Karpas-422 (cell line): ENCODE measurements at regions not wholly inside any gene's neighbourhood (a gene's known extent, or its start where the extent isn't known, plus 50 kb on each side); places are given as distances from the start of the nearest gene placed in this dataset.

Source experiments
- DNase-seq: peaks from one replicate; pipeline ENCODE4 v3.0.0-alpha.2; 2015
- H2AFZ ChIP-seq: fragments of 200-600 bp; sonication (generic); 2 replicates; pipeline ENCODE4 v1.6.1; 2014; ENCODE audit warnings: antibody characterized with exemption, low read length, mixed read lengths
- H3K27ac ChIP-seq: fragments of 200-600 bp; sonication (generic); 2 replicates; pipeline ENCODE4 v1.5.1; 2014; ENCODE audit warnings: mild to moderate bottlenecking, low read length, moderate library complexity
- H3K27me3 ChIP-seq: fragments of 200-600 bp; sonication (generic); 2 replicates; pipeline ENCODE4 v1.6.1; 2014; ENCODE audit warnings: low read length, mixed read lengths
- H3K36me3 ChIP-seq: fragments of 200-600 bp; sonication (generic); 2 replicates; pipeline ENCODE4 v1.6.1; 2014; ENCODE audit warnings: low read length, mixed read lengths; ENCODE audit not compliant: insufficient read depth
- H3K4me1 ChIP-seq: fragments of 200-600 bp; sonication (generic); 2 replicates; pipeline ENCODE4 v1.6.1; 2014; ENCODE audit warnings: mild to moderate bottlenecking, low read length, mixed read lengths
- H3K4me2 ChIP-seq: fragments of 200-600 bp; sonication (generic); 2 replicates; pipeline ENCODE4 v1.6.1; 2014; ENCODE audit warnings: low read length, low read depth, mild to moderate bottlenecking; ENCODE audit not compliant: poor library complexity, severe bottlenecking
- H3K4me3 ChIP-seq: fragments of 200-600 bp; sonication (generic); 2 replicates; pipeline ENCODE4 v1.5.1; 2014; ENCODE audit warnings: mild to moderate bottlenecking, antibody characterized with exemption, low read length, mixed read lengths
- H3K79me2 ChIP-seq: fragments of 200-600 bp; sonication (generic); 2 replicates; pipeline ENCODE4 v1.6.1; 2014; ENCODE audit warnings: mild to moderate bottlenecking, low read length, mixed read lengths
- H3K9ac ChIP-seq: fragments of 200-600 bp; sonication (generic); 2 replicates; pipeline ENCODE4 v1.6.0; 2014; ENCODE audit warnings: low read length
- H3K9me2 ChIP-seq: fragments of 200-600 bp; sonication (generic), shearing (Covaris generic); replicated peaks from 2 replicates; pipeline ENCODE4 v1.6.0; 2014; ENCODE audit warnings: mild to moderate bottlenecking, low read length, moderate library complexity; ENCODE audit not compliant: insufficient read depth
- H3K9me3 ChIP-seq: fragments of 300-700, 200-600 bp; sonication (generic); 2 replicates; pipeline ENCODE4 v1.6.1; 2014; ENCODE audit warnings: low read length, mixed read lengths
- H4K20me1 ChIP-seq: fragments of 200-600 bp; sonication (generic); 2 replicates; pipeline ENCODE4 v1.6.1; 2014; ENCODE audit warnings: mild to moderate bottlenecking, antibody characterized with exemption, low read length, low read depth; ENCODE audit not compliant: insufficient read depth

GRCh38 chr5:93186076-93186682 is 394.8 kb downstream of the NR2F1-AS1 start:
- DNase-seq, result no peak
- no peaks in the 10 kb centered on the region for H3K4me1 ChIP-seq
- no peak overlapping the region for H3K27ac ChIP-seq
- H3K79me2 ChIP-seq, result no peaks in the 10 kb centered on the region
- no peaks in the 10 kb centered on the region for H4K20me1 ChIP-seq
- no peak overlapping the region for H3K4me2 ChIP-seq
- no peaks in the 10 kb centered on the region for H3K36me3 ChIP-seq
- H3K9ac ChIP-seq, result no peak overlapping the region
- H2AFZ ChIP-seq, result no peak overlapping the region
- no peaks in the 10 kb centered on the region for H3K9me3 ChIP-seq
- H3K9me2 ChIP-seq, result no peaks in the 10 kb centered on the region
- no peaks in the 10 kb centered on the region for H3K27me3 ChIP-seq
- H3K4me3 ChIP-seq, result no peak overlapping the region

GRCh38 chr5:93184041-93184440 is 397.0 kb downstream of the NR2F1-AS1 start:
- Histone ChIP-seq H2AFZ (no peak overlapping the region), H3K9ac (no peak overlapping the region), H3K9me2 (no peaks in the 10 kb centered on the region), H3K4me1 (no peaks in the 10 kb centered on the region), H3K79me2 (no peaks in the 10 kb centered on the region), H3K4me2 (no peak overlapping the region), H3K27me3 (no peaks in the 10 kb centered on the region), H3K9me3 (no peaks in the 10 kb centered on the region), H3K4me3 (no peak overlapping the region), H4K20me1 (no peaks in the 10 kb centered on the region), H3K36me3 (no peaks in the 10 kb centered on the region), H3K27ac (no peak overlapping the region)
- no peak for DNase-seq

GRCh38 chr5:93179466-93179865 is 401.6 kb downstream of the NR2F1-AS1 start:
- Histone ChIP-seq H2AFZ (no peak overlapping the region), H3K4me1 (no peaks in the 10 kb centered on the region), H3K27me3 (no peaks in the 10 kb centered on the region), H3K36me3 (no peaks in the 10 kb centered on the region), H3K4me3 (no peak overlapping the region), H3K9me3 (no peaks in the 10 kb centered on the region; the same call in 1 of the 2 replicates), H3K79me2 (no peaks in the 10 kb centered on the region), H3K9me2 (no peaks in the 10 kb centered on the region), H3K9ac (no peak overlapping the region), H3K27ac (no peak overlapping the region), H3K4me2 (no peak overlapping the region), H4K20me1 (no peaks in the 10 kb centered on the region)
- no peak for DNase-seq

- Histone ChIP-seq H3K4me2 (no peak overlapping the region), H3K36me3 (no peaks in the 10 kb centered on the region), H4K20me1 (no peaks in the 10 kb centered on the region), H3K4me1 (no peaks in the 10 kb centered on the region), H3K9me3 (no peaks in the 10 kb centered on the region; the same call in 1 of the 2 replicates), H3K27me3 (no peaks in the 10 kb centered on the region), H3K9me2 (no peaks in the 10 kb centered on the region), H2AFZ (no peak overlapping the region), H3K79me2 (no peaks in the 10 kb centered on the region), H3K9ac (no peak overlapping the region), H3K4me3 (no peak overlapping the region), H3K27ac (no peak overlapping the region)
- no peak for DNase-seq
These were observed 406.1 kb downstream of the NR2F1-AS1 start for GRCh38 chr5:93174930-93175329.

- Histone ChIP-seq H3K9ac (no peak overlapping the region), H3K9me2 (no peaks in the 10 kb centered on the region), H3K27me3 (no peaks in the 10 kb centered on the region), H4K20me1 (no peaks in the 10 kb centered on the region), H3K4me1 (no peaks in the 10 kb centered on the region), H3K9me3 (peaks cover 3% of the 10 kb centered on the region; the same call in 1 of the 2 replicates), H3K36me3 (no peaks in the 10 kb centered on the region), H3K79me2 (no peaks in the 10 kb centered on the region), H3K4me3 (no peak overlapping the region), H3K4me2 (no peak overlapping the region), H2AFZ (no peak overlapping the region), H3K27ac (no peak overlapping the region)
- no peak for DNase-seq
These were observed 415.5 kb downstream of the NR2F1-AS1 start for GRCh38 chr5:93165559-93165958.

GRCh38 chr5:93164690-93165089 is 416.3 kb downstream of the NR2F1-AS1 start:
- Histone ChIP-seq H3K27ac (no peak overlapping the region), H3K79me2 (no peaks in the 10 kb centered on the region), H2AFZ (no peak overlapping the region), H3K27me3 (no peaks in the 10 kb centered on the region), H3K9me2 (no peaks in the 10 kb centered on the region), H3K36me3 (no peaks in the 10 kb centered on the region), H3K4me1 (no peaks in the 10 kb centered on the region), H3K4me2 (no peak overlapping the region), H3K9me3 (peaks cover 3% of the 10 kb centered on the region; the same call in 1 of the 2 replicates), H4K20me1 (no peaks in the 10 kb centered on the region), H3K4me3 (no peak overlapping the region), H3K9ac (no peak overlapping the region)
- no peak for DNase-seq

- Histone ChIP-seq H3K27ac (no peak overlapping the region), H3K36me3 (no peaks in the 10 kb centered on the region), H3K9me2 (no peaks in the 10 kb centered on the region), H3K4me1 (no peaks in the 10 kb centered on the region), H3K9ac (no peak overlapping the region), H3K4me3 (no peak overlapping the region), H4K20me1 (no peaks in the 10 kb centered on the region), H3K9me3 (peaks cover 3% of the 10 kb centered on the region; the same call in 1 of the 2 replicates), H3K27me3 (no peaks in the 10 kb centered on the region), H2AFZ (no peak overlapping the region), H3K79me2 (no peaks in the 10 kb centered on the region), H3K4me2 (no peak overlapping the region)
- DNase-seq, result no peak
These were observed 417.9 kb downstream of the NR2F1-AS1 start for GRCh38 chr5:93163010-93163663.

- Histone ChIP-seq H3K9ac (no peak overlapping the region), H3K4me1 (no peaks in the 10 kb centered on the region), H3K27ac (no peak overlapping the region), H3K4me3 (no peak overlapping the region), H2AFZ (no peak overlapping the region), H4K20me1 (no peaks in the 10 kb centered on the region), H3K27me3 (no peaks in the 10 kb centered on the region), H3K4me2 (no peak overlapping the region), H3K9me3 (peaks cover 3% of the 10 kb centered on the region; the same call in 1 of the 2 replicates), H3K9me2 (no peaks in the 10 kb centered on the region), H3K79me2 (no peaks in the 10 kb centered on the region), H3K36me3 (no peaks in the 10 kb centered on the region)
- DNase-seq, result no peak
These were observed 419.1 kb downstream of the NR2F1-AS1 start for GRCh38 chr5:93161661-93162654.
